Adrenal gland (tissue), 9 donors: ENCODE measurements at regions not wholly inside any gene's neighbourhood (a gene's known extent, or its start where the extent isn't known, plus 50 kb on each side); places are given as distances from the start of the nearest gene placed in this dataset.

Experiments
- DNase-seq, 7 donors: peaks; one replicate each; pipeline ENCODE4 v3.0.0-alpha.2; 2019 to 2020
- H3K27ac ChIP-seq, 5 donors: fragments of 200-600 bp; sonication (generic) in 4 of 5; 1 replicate in 3 of 5; 2 replicates in 2 of 5; pipeline versions ENCODE4 v1.5.1 to v1.8.0; 2016 to 2020; ENCODE audit warnings: mild to moderate bottlenecking in 1 of 5
- H3K27me3 ChIP-seq: fragments of 200-600 bp; 2 replicates; pipeline ENCODE4 v1.8.0; 2021
- H3K36me3 ChIP-seq, 2 donors: fragments of 200-600 bp; replicated peaks in 1 of 2; 1 replicate in 1 of 2; 2 replicates in 1 of 2; pipeline versions ENCODE4 v1.5.1 to v1.8.0; 2018 to 2022
- H3K4me1 ChIP-seq, 2 donors: fragments of 200-600 bp; replicated peaks in 1 of 2; 1 replicate in 1 of 2; 2 replicates in 1 of 2; pipeline versions ENCODE4 v1.5.1 to v1.8.0; 2018 to 2021
- H3K4me3 ChIP-seq, 4 donors: fragments of 200-600 bp; sonication (generic) in 3 of 4; one replicate each; pipeline ENCODE4 v1.5.1; 2016 to 2018
- H3K9me3 ChIP-seq, 3 donors: fragments of 200-600 bp; sonication (generic) in 1 of 3; replicated peaks in 1 of 3; 1 replicate in 2 of 3; 2 replicates in 1 of 3; pipeline versions ENCODE4 v1.5.1 to v1.8.0; 2016 to 2021
- POLR2A ChIP-seq, 2 donors: fragments of 450-650 bp; IDR thresholded peaks; one replicate each; pipeline ENCODE4 v1.6.1; 2017; ENCODE audit warnings: antibody characterized with exemption in 2 of 2, mild to moderate bottlenecking in 2 of 2, moderate library complexity in 1 of 2
- WGBS, 4 donors: extraction: QIAGEN DNeasy Blood & Tissue Kit in 2 of 4; methylation state at CpG; one replicate each; pipeline versions ENCODE4 v1.1.5 to v1.1.7; 2013 to 2017; 5-methylcytosine and 5-hydroxymethylcytosine counted together
- intact Hi-C, 2 donors: fragments of 100-400 bp; cut with DNase I; formaldehyde crosslinking; loops; one replicate each; pipeline versions ENCODE4 v1.14.1 to v1.15.0; 2022 to 2023
- TF ChIP-seq, protein P1 (sequence below), 6 experiments: fragments of 450-650 bp in 4 of 6; fragments of 200-600 bp in 2 of 6; sonication (generic) in 1 of 6; IDR thresholded peaks; 1 replicate in 5 of 6; 2 replicates in 1 of 6; pipeline versions ENCODE4 v1.5.1 to v1.8.0; 2016 to 2021; ENCODE audit warnings: antibody characterized with exemption in 6 of 6, mild to moderate bottlenecking in 2 of 6, moderate library complexity in 1 of 6
- donor health status: healthy with polysubstance abuse.
- donor health status: Bipolar disorder and iron deficiency.
- donor health status: DM: yes; HTN: yes; CAD: no.
- donor health status: DM: no; HTN: no; CAD: no.
- donor health status: DM: no; HTN: no; CAD: no.

DNA sequence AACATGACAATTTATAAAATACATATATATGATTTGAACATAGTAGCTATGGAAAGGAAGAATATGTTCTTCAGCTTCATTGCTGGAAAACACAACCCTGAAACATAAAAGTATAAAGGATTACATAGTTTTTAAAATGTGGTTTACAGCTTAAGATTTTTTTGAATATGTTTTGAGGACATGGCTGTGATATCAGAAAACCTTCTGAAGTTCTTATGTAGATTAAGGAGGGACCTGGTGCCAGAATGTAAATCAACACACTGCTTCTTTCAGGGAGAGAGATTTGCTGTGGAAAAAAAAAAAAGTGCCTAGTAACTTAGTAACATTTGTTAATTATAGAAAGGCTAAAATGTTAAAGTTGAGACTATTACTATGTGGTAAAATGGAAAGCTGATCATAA, 1261.8 kb downstream of the ADGRL3 start:
- no peak for TF ChIP-seq POLR2A (IDR thresholded peaks at IDR 0.05)
- TF ChIP-seq, protein P1, sequence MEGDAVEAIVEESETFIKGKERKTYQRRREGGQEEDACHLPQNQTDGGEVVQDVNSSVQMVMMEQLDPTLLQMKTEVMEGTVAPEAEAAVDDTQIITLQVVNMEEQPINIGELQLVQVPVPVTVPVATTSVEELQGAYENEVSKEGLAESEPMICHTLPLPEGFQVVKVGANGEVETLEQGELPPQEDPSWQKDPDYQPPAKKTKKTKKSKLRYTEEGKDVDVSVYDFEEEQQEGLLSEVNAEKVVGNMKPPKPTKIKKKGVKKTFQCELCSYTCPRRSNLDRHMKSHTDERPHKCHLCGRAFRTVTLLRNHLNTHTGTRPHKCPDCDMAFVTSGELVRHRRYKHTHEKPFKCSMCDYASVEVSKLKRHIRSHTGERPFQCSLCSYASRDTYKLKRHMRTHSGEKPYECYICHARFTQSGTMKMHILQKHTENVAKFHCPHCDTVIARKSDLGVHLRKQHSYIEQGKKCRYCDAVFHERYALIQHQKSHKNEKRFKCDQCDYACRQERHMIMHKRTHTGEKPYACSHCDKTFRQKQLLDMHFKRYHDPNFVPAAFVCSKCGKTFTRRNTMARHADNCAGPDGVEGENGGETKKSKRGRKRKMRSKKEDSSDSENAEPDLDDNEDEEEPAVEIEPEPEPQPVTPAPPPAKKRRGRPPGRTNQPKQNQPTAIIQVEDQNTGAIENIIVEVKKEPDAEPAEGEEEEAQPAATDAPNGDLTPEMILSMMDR (IDR thresholded peaks at IDR 0.05) = no peak
- H3K9me3 ChIP-seq = no peaks in the 10 kb centered on the region
- intact Hi-C loops = no loop called here

DNA sequence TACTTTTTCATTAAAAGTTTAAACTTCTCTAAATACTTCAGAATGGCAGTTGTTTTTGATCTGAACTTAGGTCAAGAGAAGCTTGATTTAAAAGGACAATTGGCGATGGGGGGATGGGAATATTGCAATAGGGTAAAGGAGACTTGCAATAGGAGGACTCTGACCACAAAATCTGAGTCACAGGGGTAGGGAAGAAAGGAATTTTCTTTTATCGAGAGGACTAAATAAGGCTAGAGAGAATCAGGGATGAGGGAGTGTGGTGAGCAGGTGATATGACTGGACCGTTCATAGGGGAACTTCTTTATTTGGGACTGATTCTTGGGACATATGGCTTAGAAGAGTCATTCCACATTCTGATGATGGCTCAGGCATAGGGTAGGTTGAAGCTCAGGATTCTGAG, 1260.2 kb downstream of the ADGRL3 start:
- Histone ChIP-seq H3K9me3 (no peaks in the 10 kb centered on the region), H3K27ac (no peak overlapping the region), H3K4me1 (no peaks in the 10 kb centered on the region), H3K4me3 (no peak overlapping the region), H3K27me3 (no peaks in the 10 kb centered on the region), H3K36me3 (no peaks in the 10 kb centered on the region)
- intact Hi-C loops = no loop called here
- 64 to 77% (median 73%) methylated on average over 3 of the region's 3 CpGs for WGBS, 4 donors
- TF ChIP-seq, protein P1 (IDR thresholded peaks at IDR 0.05) = no peak
- no peak for TF ChIP-seq POLR2A (IDR thresholded peaks at IDR 0.05)
- DNase-seq = no peak

More for the DNA sequence above, 1261.8 kb downstream of the ADGRL3 start:
- Histone ChIP-seq H3K4me1 (no peaks in the 10 kb centered on the region), H3K4me3 (no peak overlapping the region), H3K27me3 (no peaks in the 10 kb centered on the region), H3K27ac (no peak overlapping the region), H3K36me3 (no peaks in the 10 kb centered on the region)
- no peak for DNase-seq

DNA sequence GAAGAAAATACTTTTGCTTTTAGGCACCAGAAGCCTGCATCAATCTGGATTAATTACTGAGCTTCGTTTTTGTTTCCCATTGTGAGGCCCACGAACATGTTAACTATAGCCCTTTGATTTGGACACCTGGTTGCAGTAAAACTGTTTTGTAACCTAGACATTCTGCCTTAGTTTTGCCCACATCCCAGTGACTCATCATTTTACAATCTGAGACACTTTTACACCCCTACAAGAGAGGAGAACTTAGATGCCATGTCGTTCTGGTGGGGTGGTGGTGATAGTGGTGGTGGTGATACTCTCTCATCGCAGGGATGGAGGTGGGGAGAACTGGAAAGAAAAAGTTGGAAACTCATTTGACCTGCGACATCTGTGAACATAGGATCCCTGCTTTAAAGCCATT, 1257.2 kb downstream of the ADGRL3 start:
- Histone ChIP-seq H3K27me3 (no peaks in the 10 kb centered on the region), H3K4me1 (no peaks in the 10 kb centered on the region), H3K9me3 (no peaks in the 10 kb centered on the region), H3K36me3 (no peaks in the 10 kb centered on the region), H3K27ac (no peak overlapping the region), H3K4me3 (no peak overlapping the region)
- no peak for TF ChIP-seq POLR2A (IDR thresholded peaks at IDR 0.05)
- TF ChIP-seq, protein P1 (IDR thresholded peaks at IDR 0.05) = no peak
- 67 to 75% (median 69%) methylated on average over 5 of the region's 5 CpGs for WGBS, 4 donors
- intact Hi-C loops = no loop called here
- no peak for DNase-seq

DNA sequence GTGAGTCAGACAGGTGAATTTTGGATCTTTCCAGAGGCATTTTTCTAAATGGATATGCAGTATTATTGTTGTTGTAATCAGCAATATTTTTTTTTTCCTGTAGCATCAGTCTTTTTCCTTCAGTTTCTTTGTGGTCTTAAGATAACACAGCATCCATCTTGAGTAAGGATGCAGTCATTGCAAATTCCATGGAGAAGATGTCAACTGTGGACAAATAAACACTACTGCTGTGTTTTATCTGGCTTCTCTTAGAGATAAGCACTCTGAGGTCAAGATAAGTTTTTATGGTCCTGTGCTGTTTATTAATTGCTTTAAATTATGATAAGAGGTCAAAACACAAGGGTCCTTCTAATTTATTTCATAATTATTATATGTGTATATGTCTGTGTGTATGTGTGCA, 1255.7 kb downstream of the ADGRL3 start:
- Histone ChIP-seq H3K4me1 (no peaks in the 10 kb centered on the region), H3K36me3 (no peaks in the 10 kb centered on the region), H3K27me3 (no peaks in the 10 kb centered on the region), H3K27ac (no peak overlapping the region), H3K9me3 (no peaks in the 10 kb centered on the region), H3K4me3 (no peak overlapping the region)
- DNase-seq = no peak
- intact Hi-C loops = no loop called here
- no peak for TF ChIP-seq POLR2A (IDR thresholded peaks at IDR 0.05)
- TF ChIP-seq, protein P1 (IDR thresholded peaks at IDR 0.05) = no peak
